Adrenal gland (tissue), 5 donors: ENCODE measurements at regions not wholly inside any gene's neighbourhood (a gene's known extent, or its start where the extent isn't known, plus 50 kb on each side); places are given as distances from the start of the nearest gene placed in this dataset.

Experiments
- POLR2A ChIP-seq, 2 donors: fragments of 450-650 bp; IDR thresholded peaks; one replicate each; pipeline ENCODE4 v1.6.1; 2017; ENCODE audit warnings: antibody characterized with exemption in 2 of 2, mild to moderate bottlenecking in 2 of 2, moderate library complexity in 1 of 2
- TF ChIP-seq, protein P1 (sequence below), 6 experiments: fragments of 450-650 bp in 4 of 6; fragments of 200-600 bp in 2 of 6; sonication (generic) in 1 of 6; IDR thresholded peaks; 1 replicate in 5 of 6; 2 replicates in 1 of 6; pipeline versions ENCODE4 v1.5.1 to v1.8.0; 2016 to 2021; ENCODE audit warnings: antibody characterized with exemption in 6 of 6, mild to moderate bottlenecking in 2 of 6, moderate library complexity in 1 of 6
- donor health status: DM: no; HTN: no; CAD: no.

DNA sequence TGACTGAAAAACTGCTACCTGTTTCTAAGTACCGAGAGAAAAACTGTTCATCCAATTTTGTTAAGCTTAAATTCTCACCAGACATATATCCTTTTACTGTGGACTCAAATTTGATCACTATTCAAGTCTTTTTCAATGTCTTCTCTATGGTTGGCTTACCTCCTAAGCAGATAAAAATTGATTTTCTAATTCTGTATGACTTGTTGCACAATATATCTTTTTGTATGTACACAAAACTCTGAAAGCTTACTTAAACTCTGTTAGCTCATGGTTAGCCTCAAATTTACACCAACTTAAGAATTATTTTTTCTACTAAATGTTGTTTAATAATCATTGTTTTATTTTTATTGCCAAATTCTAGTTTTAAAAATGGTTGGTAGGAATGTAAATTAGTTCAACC, 715.4 kb downstream of the LTN1 start:
- TF ChIP-seq, protein P1, sequence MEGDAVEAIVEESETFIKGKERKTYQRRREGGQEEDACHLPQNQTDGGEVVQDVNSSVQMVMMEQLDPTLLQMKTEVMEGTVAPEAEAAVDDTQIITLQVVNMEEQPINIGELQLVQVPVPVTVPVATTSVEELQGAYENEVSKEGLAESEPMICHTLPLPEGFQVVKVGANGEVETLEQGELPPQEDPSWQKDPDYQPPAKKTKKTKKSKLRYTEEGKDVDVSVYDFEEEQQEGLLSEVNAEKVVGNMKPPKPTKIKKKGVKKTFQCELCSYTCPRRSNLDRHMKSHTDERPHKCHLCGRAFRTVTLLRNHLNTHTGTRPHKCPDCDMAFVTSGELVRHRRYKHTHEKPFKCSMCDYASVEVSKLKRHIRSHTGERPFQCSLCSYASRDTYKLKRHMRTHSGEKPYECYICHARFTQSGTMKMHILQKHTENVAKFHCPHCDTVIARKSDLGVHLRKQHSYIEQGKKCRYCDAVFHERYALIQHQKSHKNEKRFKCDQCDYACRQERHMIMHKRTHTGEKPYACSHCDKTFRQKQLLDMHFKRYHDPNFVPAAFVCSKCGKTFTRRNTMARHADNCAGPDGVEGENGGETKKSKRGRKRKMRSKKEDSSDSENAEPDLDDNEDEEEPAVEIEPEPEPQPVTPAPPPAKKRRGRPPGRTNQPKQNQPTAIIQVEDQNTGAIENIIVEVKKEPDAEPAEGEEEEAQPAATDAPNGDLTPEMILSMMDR (IDR thresholded peaks at IDR 0.05), result no peak
- no peak for TF ChIP-seq POLR2A (IDR thresholded peaks at IDR 0.05)
